ENCODE measurements at regions not wholly inside any gene's neighbourhood (a gene's known extent, or its start where the extent isn't known, plus 50 kb on each side); places are given as distances from the start of the nearest gene placed in this dataset.

DNA sequence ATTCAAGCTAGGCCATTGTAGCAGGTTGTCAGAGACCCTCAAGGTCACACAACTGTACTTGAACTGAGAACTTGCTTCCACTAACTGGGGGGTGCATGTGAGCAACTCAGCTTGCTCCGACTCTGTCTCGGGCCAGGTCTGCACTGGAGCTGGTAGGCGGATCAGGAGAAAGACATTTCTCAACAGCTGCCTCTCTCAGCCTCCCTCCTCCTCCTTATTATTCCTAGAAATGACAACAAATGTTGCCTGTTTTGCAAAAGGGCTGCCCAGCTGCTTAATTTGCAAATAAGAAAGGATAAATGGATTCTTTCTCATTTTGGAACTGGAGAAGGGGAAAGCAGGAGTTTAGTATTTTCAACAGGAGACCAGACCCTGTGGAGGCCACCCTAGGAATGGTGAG, 140.5 kb downstream of the RHOU start:
- no peaks in the 10 kb centered on the region for H3K27me3 ChIP-seq (replicated peaks; ENCODE audit: insufficient read depth, low read depth, low read length, poor library complexity)
- no peak for TF ChIP-seq EZH2 (IDR thresholded peaks at IDR 0.05; ENCODE audit: borderline replicate concordance, low read depth, low read length, poor library complexity, severe bottlenecking)
- TF ChIP-seq, protein P1, sequence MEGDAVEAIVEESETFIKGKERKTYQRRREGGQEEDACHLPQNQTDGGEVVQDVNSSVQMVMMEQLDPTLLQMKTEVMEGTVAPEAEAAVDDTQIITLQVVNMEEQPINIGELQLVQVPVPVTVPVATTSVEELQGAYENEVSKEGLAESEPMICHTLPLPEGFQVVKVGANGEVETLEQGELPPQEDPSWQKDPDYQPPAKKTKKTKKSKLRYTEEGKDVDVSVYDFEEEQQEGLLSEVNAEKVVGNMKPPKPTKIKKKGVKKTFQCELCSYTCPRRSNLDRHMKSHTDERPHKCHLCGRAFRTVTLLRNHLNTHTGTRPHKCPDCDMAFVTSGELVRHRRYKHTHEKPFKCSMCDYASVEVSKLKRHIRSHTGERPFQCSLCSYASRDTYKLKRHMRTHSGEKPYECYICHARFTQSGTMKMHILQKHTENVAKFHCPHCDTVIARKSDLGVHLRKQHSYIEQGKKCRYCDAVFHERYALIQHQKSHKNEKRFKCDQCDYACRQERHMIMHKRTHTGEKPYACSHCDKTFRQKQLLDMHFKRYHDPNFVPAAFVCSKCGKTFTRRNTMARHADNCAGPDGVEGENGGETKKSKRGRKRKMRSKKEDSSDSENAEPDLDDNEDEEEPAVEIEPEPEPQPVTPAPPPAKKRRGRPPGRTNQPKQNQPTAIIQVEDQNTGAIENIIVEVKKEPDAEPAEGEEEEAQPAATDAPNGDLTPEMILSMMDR (conservative IDR thresholded peaks at IDR 0.05; ENCODE audit: low read depth, low read length): no peak
- H3K36me3 ChIP-seq (ENCODE audit: insufficient read depth, low read length, poor library complexity, severe bottlenecking): no peaks in the 10 kb centered on the region
- no peak for DNase-seq (ENCODE audit: low spot score)
- H3K4me3 ChIP-seq (ENCODE audit: low read depth, low read length, poor library complexity, severe bottlenecking): no peak overlapping the region
- BruUV-seq (replicated peaks): no TSS peak
- no peak overlapping the region for H3K27ac ChIP-seq (ENCODE audit: low read depth, low read length, poor library complexity, severe bottlenecking)
- H3K9me3 ChIP-seq (ENCODE audit: low read depth, low read length, poor library complexity, severe bottlenecking): no peaks in the 10 kb centered on the region
- no peaks in the 10 kb centered on the region for H3K4me1 ChIP-seq (ENCODE audit: insufficient read depth, low read length, poor library complexity, severe bottlenecking)
- intact Hi-C loops (cut with micrococcal nuclease; ENCODE audit: unreplicated experiment): no loop called here
- CTCF ChIA-PET: no interaction called here
- POLR2A ChIA-PET (ENCODE audit: low non-redundant PET): no interaction called here

DNA sequence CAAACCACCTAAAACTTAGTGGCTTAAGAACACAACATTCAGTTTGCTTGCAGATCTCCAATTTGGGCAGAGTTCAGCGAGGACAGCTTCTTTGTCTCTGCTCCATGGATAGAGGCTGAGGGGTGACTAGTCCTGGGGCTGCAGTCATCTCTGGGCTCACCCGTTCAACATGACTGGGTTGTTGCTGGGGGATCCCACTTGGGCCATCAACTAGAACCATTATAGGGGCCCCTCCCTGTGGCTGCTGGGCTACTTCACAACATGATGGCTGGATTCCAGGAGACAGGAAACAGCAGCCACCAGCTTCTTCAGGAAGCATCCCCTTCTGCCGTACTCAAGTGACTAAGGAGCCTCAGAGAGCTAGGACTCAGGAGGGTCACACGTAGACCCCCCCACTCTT, 140.9 kb downstream of the RHOU start:
- BruUV-seq (replicated peaks): no TSS peak
- no peak overlapping the region for H3K27ac ChIP-seq (ENCODE audit: low read depth, low read length, poor library complexity, severe bottlenecking)
- H3K9me3 ChIP-seq (ENCODE audit: low read depth, low read length, poor library complexity, severe bottlenecking): no peaks in the 10 kb centered on the region
- intact Hi-C loops (cut with micrococcal nuclease; ENCODE audit: unreplicated experiment): no loop called here
- no peaks in the 10 kb centered on the region for H3K36me3 ChIP-seq (ENCODE audit: insufficient read depth, low read length, poor library complexity, severe bottlenecking)
- TF ChIP-seq, protein P1 (conservative IDR thresholded peaks at IDR 0.05; ENCODE audit: low read depth, low read length): no peak
- no peak for TF ChIP-seq EZH2 (IDR thresholded peaks at IDR 0.05; ENCODE audit: borderline replicate concordance, low read depth, low read length, poor library complexity, severe bottlenecking)
- H3K27me3 ChIP-seq (replicated peaks; ENCODE audit: insufficient read depth, low read depth, low read length, poor library complexity): no peaks in the 10 kb centered on the region
- H3K4me1 ChIP-seq (ENCODE audit: insufficient read depth, low read length, poor library complexity, severe bottlenecking): no peaks in the 10 kb centered on the region
- DNase-seq (ENCODE audit: low spot score): no peak
- ChIA-PET POLR2A (ENCODE audit: low non-redundant PET) (no interaction called here), CTCF (no interaction called here)
- H3K4me3 ChIP-seq (ENCODE audit: low read depth, low read length, poor library complexity, severe bottlenecking): no peak overlapping the region

DNA sequence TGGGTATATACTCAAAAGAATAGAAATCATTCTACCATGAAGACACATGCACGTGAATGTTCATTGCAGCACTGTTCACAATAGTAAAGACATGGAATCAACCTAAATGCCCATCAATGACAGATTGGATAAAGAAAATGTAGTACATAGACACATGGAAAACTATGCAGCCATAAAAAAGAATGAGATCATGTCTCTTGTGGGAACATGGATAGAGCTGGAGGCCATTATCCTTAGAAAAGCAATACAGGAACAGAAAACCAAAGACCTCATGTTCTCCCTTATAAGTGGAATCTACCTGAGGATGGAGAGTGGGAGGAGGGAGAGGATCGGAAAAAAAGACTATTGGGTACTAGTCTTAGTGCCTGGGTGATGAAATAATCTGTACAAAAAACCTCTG, 143.9 kb downstream of the RHOU start:
- no peaks in the 10 kb centered on the region for H3K27me3 ChIP-seq (replicated peaks; ENCODE audit: insufficient read depth, low read depth, low read length, poor library complexity)
- ChIA-PET POLR2A (ENCODE audit: low non-redundant PET) (no interaction called here), CTCF (no interaction called here)
- intact Hi-C loops (cut with micrococcal nuclease; ENCODE audit: unreplicated experiment): no loop called here
- no peaks in the 10 kb centered on the region for H3K4me1 ChIP-seq (ENCODE audit: insufficient read depth, low read length, poor library complexity, severe bottlenecking)
- no peak for DNase-seq (ENCODE audit: low spot score)
- TF ChIP-seq, protein P1 (conservative IDR thresholded peaks at IDR 0.05; ENCODE audit: low read depth, low read length): no peak
- TF ChIP-seq EZH2 (IDR thresholded peaks at IDR 0.05; ENCODE audit: borderline replicate concordance, low read depth, low read length, poor library complexity, severe bottlenecking): no peak
- no peak overlapping the region for H3K27ac ChIP-seq (ENCODE audit: low read depth, low read length, poor library complexity, severe bottlenecking)
- H3K36me3 ChIP-seq (ENCODE audit: insufficient read depth, low read length, poor library complexity, severe bottlenecking): no peaks in the 10 kb centered on the region
- no peak overlapping the region for H3K4me3 ChIP-seq (ENCODE audit: low read depth, low read length, poor library complexity, severe bottlenecking)
- no TSS peak for BruUV-seq (replicated peaks)
- no peaks in the 10 kb centered on the region for H3K9me3 ChIP-seq (ENCODE audit: low read depth, low read length, poor library complexity, severe bottlenecking)
